Putamen (tissue), 1 donor: ENCODE measurements at regions not wholly inside any gene's neighbourhood (a gene's known extent, or its start where the extent isn't known, plus 50 kb on each side); places are given as distances from the start of the nearest gene placed in this dataset.
"Not testable (repeated sequence)": the region's sequence is repeated elsewhere in the genome, so short reads cannot be mapped to it uniquely, and the experiment has no call there.

Experiments used
- DNase-seq: peaks from one replicate; pipeline ENCODE4 v3.0.0-alpha.2; 2016; ENCODE audit warnings: low spot score

DNA sequence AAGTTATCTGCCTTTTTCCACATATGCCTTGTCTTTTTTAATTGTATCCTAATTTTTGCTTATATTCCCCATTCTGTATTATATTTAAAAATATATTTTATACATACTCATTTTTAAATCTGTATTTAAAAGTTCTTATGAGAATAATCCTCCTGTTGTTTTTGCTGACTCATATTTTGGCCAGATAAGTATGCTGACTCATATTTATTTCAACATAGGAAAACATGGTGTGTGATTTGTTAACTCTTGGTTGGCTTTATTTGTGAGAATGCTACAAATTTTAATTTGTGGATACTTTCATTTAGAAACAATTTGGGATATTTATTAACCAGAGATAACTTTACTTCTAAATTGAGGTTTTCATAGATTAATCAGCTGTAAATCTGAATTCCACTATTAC, 587.7 kb downstream of the CPS1 start:
- no peak for DNase-seq

DNA sequence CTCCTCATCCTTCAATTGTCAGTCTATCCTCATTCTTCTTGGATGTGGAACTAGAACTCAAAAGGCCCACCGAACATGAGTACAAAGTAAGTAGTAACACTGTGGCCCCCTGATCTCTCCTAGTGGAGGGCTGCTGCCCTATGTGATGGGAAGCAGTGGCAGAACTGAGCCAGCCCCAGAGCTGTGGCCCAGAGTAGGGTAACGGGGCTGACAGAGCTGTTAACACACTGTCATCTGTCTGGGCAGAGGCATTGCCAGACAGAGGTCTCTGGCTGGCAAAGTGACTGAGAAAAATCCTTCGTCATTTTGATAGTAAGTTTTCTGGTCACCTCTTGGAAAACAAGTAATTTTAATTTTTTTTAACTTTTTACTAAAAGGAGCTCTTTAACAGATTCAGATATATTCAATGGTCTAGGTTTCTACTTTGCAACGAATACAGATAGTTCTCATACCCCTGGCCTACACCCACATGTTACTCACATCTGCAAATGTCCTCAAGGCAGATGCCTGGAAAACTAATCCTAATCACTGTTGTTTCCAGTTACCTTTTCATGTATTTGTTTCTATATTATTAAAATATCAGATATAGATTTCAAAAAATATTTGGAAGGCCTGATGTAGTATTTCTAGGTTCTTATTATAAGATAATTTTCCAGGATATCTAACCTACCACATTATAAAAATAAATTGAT, 588.7 kb downstream of the CPS1 start:
- DNase-seq = no peak

- no peak for DNase-seq
Observed at GRCh38 chr2:211149731-211150130, 593.3 kb downstream of the CPS1 start.

DNA sequence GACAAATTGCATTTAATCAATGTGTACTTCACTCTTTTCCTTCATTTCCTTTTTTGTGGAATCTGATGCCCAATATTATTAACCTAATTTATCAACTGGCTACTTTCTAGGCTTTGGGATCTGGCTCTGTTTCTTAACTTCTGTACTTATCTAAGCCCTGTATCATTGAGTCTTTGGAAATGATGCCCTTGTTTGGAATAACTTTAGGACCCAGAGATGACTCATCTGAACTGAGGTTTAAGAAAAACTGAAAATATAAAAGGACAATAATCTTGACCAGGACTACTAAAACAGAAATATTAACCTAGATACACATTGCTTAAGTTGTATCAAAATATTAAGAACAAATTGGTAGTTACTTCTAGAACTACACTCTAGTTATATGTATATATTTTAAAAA, 600.8 kb downstream of the CPS1 start:
- DNase-seq = no peak

DNA sequence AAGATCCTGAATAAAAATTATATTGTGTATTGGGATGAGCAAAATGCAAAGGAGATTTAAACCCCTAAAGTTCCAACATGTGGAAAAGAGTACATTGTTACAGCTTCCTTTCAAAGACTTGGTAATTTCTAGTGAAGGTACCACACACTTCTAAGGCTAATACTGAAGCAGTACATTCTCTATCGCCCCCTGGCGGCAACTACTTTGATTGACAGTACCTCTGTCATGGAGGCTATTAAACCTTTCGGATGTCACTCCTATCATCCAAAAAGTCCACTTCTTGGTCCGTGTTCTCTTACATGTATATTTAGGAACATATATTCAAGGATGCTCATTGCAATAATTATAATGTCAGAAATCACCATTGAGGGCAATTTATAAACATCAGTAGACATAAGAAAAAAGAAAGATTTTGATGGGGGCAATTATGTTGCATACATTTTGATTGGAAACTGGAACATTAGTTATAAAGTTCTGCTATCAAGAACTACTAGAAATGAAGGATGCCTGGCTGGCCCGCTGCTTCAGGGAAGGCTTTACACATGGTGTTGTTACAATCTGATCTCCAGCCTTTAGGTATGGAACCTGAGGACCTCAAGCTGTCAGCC, 601.6 kb downstream of the CPS1 start:
- peak; percentile 42 for DNase-seq

DNA sequence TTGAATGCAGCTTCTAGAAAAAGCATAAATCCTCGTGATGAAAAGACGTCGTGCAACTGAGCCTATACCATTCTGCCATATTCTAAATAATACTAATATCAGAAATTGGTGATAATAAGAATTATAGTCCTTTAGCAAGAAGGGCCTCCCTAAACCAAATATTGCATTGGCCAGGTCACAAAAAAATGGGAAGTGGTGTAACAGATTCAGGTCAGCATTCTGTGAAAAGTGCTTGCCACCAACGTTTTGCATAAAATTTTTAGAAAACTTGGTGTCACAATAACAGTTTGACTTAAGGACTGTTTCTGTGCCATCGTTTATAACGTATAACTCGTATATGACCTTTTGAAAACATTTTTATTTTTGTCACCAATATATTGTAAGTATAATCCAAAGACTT, 603.6 kb downstream of the CPS1 start:
- no peak for DNase-seq

GRCh38 chr2:211161236-211161635, 604.8 kb downstream of the CPS1 start:
- DNase-seq = no peak

DNA sequence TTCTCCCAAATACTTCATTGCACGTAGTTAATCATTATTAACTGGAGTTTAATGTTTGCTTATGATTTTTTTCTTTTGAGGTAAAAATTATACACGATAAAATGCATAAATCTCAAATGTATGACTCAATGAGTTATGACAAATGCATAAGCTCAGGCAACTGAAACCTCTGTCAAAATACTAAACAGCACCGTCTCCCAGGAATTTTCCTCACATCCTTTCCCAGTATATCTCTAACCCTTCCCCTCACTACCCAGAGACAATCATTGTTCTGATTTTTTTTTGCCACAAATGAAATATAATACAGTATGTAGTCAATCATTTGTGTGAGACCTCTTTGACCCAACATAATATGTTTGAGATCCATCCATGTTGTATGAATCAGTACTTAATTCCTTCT, 606.5 kb downstream of the CPS1 start:
- no peak for DNase-seq

GRCh38 chr2:211170843-211171242, 614.4 kb downstream of the CPS1 start:
- no peak for DNase-seq

DNA sequence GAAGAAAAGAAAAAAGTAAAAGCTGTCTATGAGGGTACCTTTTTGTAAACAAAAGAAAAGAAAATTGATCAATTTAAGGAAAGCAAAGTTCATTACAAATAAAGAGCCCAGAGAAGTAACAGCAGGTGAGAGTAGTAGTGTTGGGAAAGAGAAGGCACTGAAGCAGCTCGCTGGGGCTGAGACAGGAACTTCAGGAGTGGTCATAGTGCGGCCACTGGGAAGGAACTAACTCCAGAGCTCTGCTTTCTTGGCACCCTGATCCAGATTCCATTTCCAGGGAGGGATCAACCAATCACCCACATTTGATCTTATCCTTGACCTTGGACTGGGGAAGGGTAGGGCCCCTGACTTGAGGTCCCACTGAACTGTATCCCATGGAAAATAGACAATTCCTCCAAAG, 617.6 kb downstream of the CPS1 start:
- DNase-seq = no peak

- DNase-seq = no peak
Observed at GRCh38 chr2:211174631-211175030, 618.2 kb downstream of the CPS1 start.

- no peak for DNase-seq
Observed at GRCh38 chr2:211175956-211176355, 619.6 kb downstream of the CPS1 start.

DNA sequence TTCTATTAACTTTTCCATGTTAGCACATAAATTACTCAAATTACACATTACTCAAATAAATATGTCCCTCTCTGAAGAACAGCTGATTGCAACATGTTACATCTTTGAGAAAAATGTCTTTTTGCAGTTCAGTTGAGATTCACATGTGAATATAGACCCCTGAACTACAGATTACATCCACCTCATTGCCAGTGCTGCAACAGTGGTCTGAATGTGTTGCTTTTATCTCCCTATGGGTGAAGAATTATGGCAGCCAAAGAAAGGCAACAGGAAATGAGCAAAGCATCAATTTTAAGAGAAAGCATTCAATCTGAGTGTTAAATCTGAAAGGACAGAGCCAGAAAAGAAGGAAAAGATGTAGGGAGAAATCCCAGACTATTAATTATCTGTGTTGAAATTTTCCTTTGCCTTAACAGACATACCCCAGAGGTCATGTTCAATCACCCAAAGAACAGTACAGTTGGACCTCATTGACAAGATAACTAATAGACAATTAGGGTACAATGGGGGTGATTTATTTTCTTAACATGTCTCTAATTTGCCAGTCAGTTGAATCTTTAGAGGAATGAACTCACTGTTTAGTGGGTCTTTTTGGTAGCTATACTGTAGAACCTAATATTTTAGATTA, 620.2 kb downstream of the CPS1 start:
- no peak for DNase-seq

GRCh38 chr2:211181626-211182025, 625.2 kb downstream of the CPS1 start:
- no peak for DNase-seq

DNA sequence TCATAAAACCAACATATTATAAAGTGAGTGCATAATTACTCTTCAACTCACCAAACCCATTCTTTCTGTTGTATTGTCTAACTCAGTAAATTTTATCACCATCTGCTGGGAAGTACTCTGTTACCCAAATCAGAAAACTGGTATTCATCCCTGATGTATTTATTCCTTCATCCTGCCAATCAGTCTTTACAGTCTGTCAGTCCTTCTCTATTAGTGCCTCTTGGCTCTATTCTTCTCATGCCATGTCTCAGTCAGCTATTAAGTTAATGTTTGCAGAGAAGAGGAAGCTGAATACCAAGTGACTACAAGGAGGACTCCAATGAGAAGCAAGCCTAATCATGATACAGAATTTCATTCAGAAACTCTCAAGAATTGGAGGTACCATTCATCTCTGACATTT, 631.2 kb downstream of the CPS1 start:
- DNase-seq = no peak

DNA sequence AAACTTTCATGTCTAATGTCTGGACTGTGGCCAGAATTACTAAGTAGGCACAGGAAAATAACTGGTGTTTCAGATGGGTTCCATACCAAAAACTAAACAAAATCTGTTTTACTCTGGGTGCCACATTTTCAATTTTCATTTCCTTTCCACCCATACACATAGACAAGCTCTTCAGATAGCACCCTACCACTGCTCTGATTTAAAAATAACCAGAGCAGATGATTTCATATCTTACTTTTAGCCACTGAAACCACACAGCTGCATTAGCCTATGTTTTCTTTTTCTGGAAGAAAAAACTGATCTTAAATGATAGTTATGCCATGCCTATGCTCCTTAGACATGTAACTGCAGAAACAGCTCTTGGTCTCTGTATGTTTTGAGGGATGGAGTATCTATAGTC, 647.6 kb downstream of the CPS1 start:
- DNase-seq = no peak

- DNase-seq = no peak
Observed at GRCh38 chr2:211204456-211204855, 648.1 kb downstream of the CPS1 start.

DNA sequence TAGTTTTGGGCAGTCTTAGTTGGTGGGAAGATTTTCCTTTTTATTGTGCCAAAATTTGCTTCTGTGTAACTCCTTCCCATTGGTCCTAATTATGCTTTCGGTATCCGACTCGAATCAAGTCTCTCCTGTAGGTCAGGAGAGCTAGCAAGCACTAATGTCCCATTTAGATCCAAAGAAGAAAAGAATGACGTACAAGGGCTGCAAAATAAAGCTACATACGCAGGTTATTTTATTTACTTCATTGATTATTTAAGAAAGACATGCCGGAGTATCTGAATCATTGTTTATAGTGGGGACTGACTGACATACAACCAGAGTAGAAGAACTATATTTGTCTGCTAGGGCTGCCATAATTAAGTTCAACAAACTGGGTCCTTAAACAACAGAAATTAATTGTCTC, 648.5 kb downstream of the CPS1 start:
- no peak for DNase-seq

DNA sequence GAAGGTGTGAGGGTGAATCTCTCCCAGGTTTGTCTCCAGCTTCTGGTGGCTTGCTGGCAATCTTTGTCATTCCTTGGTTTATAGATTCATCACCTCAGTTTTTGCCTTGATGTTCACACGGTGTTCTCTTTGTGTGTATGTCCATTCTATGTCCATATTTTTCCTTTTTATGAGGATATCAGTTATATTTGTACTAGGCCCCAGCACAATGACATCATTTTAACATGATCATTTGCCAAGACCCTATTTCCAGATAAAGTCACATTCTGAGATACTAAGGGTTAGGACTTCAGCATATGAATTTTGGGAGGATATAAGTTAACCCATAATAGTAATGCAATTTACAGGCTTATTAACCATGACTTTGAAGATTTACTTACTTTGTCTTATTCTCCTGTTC, 649.0 kb downstream of the CPS1 start:
- no peak for DNase-seq

GRCh38 chr2:211205836-211206235, 649.4 kb downstream of the CPS1 start:
- DNase-seq = no peak

DNA sequence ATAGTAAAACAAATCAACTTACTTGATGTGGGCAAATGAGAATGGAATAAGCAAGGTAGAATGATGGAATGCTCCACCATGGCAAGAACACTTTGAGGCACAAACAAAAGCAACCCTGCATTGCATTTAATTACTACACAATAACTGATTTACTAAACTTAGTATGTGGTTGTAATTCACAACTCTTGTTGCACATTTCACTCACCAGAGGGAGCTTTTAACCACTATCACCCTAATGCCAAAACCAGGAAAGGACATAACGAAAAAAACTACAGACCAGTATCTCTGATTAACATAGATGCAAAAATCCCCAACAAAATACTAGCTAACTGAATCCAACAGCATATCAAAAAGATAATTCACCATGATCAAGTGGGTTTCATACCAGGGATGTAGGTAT, 659.8 kb downstream of the CPS1 start:
- DNase-seq = no peak

- DNase-seq = not testable (repeated sequence)
Observed at GRCh38 chr2:211219548-211219947, 663.1 kb downstream of the CPS1 start.

GRCh38 chr2:211225784-211226183, 669.4 kb downstream of the CPS1 start:
- DNase-seq = no peak

GRCh38 chr2:211228559-211228958, 672.2 kb downstream of the CPS1 start:
- no peak for DNase-seq
